Keratinocyte (primary cell): ENCODE measurements at regions not wholly inside any gene's neighbourhood (a gene's known extent, or its start where the extent isn't known, plus 50 kb on each side); places are given as distances from the start of the nearest gene placed in this dataset.

Source experiments
- CTCF ChIP-seq, 3 experiments: IDR thresholded peaks in 1 of 3; conservative IDR thresholded peaks in 1 of 3; optimal IDR thresholded peaks in 1 of 3; 2 replicates in 2 of 3; 3 replicates in 1 of 3; pipeline versions ENCODE3 to v1.5.1; 2011; ENCODE audit warnings: low read length in 3 of 3, mild to moderate bottlenecking in 3 of 3, moderate library complexity in 2 of 3, control low read depth in 1 of 3, inconsistent platforms in 1 of 3; ENCODE audit not compliant: insufficient read depth in 2 of 3; ENCODE audit errors: extremely low read depth in 1 of 3
- EZH2 ChIP-seq: IDR thresholded peaks from one replicate; pipeline ENCODE4 v1.6.1; 2012; ENCODE audit warnings: inconsistent platforms, mild to moderate bottlenecking, low read length, moderate library complexity

DNA sequence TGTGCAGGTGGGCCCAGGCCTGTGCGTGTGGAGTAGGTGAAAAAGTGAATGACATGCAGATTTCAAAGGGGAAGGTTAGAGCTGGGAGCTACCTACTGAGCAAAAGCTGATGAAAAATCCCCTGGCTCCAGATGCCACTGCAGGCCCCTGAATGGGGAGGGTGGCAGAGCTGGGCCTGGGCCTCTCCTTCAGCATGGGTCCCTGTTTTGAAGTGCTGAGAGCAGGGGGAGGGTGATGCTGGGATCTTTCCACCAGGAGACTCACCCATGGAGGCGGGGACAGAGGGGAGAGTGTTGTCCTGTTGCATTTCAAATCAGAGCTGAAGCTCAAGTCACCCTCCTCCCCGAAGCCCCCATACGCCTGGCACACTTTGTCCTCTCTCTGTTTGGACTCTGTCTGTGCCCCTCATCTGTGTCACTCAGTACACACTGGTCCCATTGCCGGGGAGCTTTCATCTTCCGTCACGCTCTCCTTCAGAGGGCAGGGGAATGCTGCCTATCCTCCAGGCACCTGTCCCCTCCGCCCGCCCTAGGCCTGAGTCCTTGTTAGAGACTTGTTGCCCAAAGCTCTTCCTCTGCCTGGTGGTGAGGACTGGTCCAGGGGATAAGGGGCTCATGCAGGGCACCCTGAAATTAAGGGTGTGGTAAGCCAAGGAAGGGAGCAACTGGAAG lies 206.6 kb downstream of the HAUS1 start:
- TF ChIP-seq CTCF (optimal IDR thresholded peaks at IDR 0.05 in 1 of 3, IDR thresholded peaks at IDR 0.05 in 1 of 3, conservative IDR thresholded peaks at IDR 0.05 in 1 of 3; ENCODE audit: extremely low read depth in 1 of 3, insufficient read depth in 2 of 3, low read length in 3 of 3) (no peak), EZH2 (no peak)
